Parathyroid adenoma (tissue), 2 donors: ENCODE measurements at regions not wholly inside any gene's neighbourhood (a gene's known extent, or its start where the extent isn't known, plus 50 kb on each side); places are given as distances from the start of the nearest gene placed in this dataset.
"Not testable (repeated sequence)": the region's sequence is repeated elsewhere in the genome, so short reads cannot be mapped to it uniquely, and the experiment has no call there.

Source experiments
- H2AFZ ChIP-seq: fragments of 300-600 bp; sonication (generic); one replicate; pipeline ENCODE4 v1.7.0; 2017; ENCODE audit warnings: antibody characterized with exemption, mild to moderate bottlenecking
- H3K27ac ChIP-seq: fragments of 300-600 bp; sonication (generic); one replicate; pipeline ENCODE4 v1.7.0; 2017
- H3K27me3 ChIP-seq: fragments of 300-600 bp; sonication (generic); one replicate; pipeline ENCODE4 v1.7.0; 2017; ENCODE audit warnings: low read length; ENCODE audit not compliant: control insufficient read depth, insufficient read depth
- H3K36me3 ChIP-seq: fragments of 300-600 bp; sonication (generic); one replicate; pipeline ENCODE4 v1.7.0; 2017; ENCODE audit warnings: low read length; ENCODE audit not compliant: control insufficient read depth, insufficient read depth
- H3K4me1 ChIP-seq: fragments of 300-600 bp; sonication (generic); one replicate; pipeline ENCODE4 v1.7.0; 2017; ENCODE audit warnings: control low read depth
- H3K4me2 ChIP-seq: fragments of 300-600 bp; sonication (generic); one replicate; pipeline ENCODE4 v1.7.0; 2017; ENCODE audit warnings: low read length
- H3K4me3 ChIP-seq: fragments of 300-600 bp; sonication (generic); one replicate; pipeline ENCODE4 v1.7.0; 2017; ENCODE audit warnings: low read depth, low read length
- H3K79me2 ChIP-seq: fragments of 300-600 bp; sonication (generic); one replicate; pipeline ENCODE4 v1.7.0; 2017; ENCODE audit warnings: control low read depth
- H3K9ac ChIP-seq: fragments of 300-600 bp; sonication (generic); one replicate; pipeline ENCODE4 v1.7.0; 2017; ENCODE audit warnings: mild to moderate bottlenecking
- H3K9me3 ChIP-seq: fragments of 300-600 bp; sonication (generic); one replicate; pipeline ENCODE4 v1.7.0; 2017; ENCODE audit warnings: low read length; ENCODE audit not compliant: control insufficient read depth
- TF ChIP-seq, protein P1 (sequence below): fragments of 300-600 bp; sonication (generic); IDR thresholded peaks from one replicate; pipeline ENCODE4 v1.7.0; 2017; ENCODE audit warnings: antibody characterized with exemption, mild to moderate bottlenecking
- donor health status: primary hyperparathyroidism.

DNA sequence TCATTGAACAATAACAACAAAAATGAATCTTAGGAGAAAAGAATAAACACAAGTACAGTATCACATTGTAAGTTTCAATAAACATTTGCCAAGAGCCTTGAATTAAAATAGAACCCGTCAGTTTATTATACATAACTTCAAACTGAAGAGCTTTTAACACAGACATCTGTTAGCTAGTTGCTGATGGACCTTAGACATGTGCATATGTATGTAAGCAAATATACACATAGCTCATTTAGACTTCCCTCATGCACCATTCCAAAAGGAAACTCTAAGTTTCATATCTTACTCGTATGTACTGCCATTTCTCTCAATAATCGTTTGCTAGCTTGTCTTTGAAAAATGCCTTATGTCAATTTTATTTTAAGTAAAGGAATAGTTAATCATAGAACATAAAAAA is 235.0 kb downstream of the TENT5A start:
- H3K9ac ChIP-seq = no peak overlapping the region
- no peaks in the 10 kb centered on the region for H3K36me3 ChIP-seq
- no peak overlapping the region for H3K27ac ChIP-seq
- TF ChIP-seq, protein P1, sequence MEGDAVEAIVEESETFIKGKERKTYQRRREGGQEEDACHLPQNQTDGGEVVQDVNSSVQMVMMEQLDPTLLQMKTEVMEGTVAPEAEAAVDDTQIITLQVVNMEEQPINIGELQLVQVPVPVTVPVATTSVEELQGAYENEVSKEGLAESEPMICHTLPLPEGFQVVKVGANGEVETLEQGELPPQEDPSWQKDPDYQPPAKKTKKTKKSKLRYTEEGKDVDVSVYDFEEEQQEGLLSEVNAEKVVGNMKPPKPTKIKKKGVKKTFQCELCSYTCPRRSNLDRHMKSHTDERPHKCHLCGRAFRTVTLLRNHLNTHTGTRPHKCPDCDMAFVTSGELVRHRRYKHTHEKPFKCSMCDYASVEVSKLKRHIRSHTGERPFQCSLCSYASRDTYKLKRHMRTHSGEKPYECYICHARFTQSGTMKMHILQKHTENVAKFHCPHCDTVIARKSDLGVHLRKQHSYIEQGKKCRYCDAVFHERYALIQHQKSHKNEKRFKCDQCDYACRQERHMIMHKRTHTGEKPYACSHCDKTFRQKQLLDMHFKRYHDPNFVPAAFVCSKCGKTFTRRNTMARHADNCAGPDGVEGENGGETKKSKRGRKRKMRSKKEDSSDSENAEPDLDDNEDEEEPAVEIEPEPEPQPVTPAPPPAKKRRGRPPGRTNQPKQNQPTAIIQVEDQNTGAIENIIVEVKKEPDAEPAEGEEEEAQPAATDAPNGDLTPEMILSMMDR = no peak
- no peak overlapping the region for H3K4me3 ChIP-seq
- no peak overlapping the region for H2AFZ ChIP-seq
- H3K79me2 ChIP-seq = no peaks in the 10 kb centered on the region
- no peaks in the 10 kb centered on the region for H3K27me3 ChIP-seq
- no peak overlapping the region for H3K4me2 ChIP-seq
- no peaks in the 10 kb centered on the region for H3K9me3 ChIP-seq
- no peaks in the 10 kb centered on the region for H3K4me1 ChIP-seq

GRCh38 chr6:81515562-81516453 is 236.7 kb downstream of the TENT5A start:
- Histone ChIP-seq H3K27ac (no peak overlapping the region), H3K27me3 (no peaks in the 10 kb centered on the region), H3K9ac (no peak overlapping the region), H3K4me3 (no peak overlapping the region), H3K4me1 (no peaks in the 10 kb centered on the region), H2AFZ (no peak overlapping the region), H3K36me3 (no peaks in the 10 kb centered on the region), H3K4me2 (no peak overlapping the region), H3K9me3 (no peaks in the 10 kb centered on the region), H3K79me2 (no peaks in the 10 kb centered on the region)
- TF ChIP-seq, protein P1 = no peak

DNA sequence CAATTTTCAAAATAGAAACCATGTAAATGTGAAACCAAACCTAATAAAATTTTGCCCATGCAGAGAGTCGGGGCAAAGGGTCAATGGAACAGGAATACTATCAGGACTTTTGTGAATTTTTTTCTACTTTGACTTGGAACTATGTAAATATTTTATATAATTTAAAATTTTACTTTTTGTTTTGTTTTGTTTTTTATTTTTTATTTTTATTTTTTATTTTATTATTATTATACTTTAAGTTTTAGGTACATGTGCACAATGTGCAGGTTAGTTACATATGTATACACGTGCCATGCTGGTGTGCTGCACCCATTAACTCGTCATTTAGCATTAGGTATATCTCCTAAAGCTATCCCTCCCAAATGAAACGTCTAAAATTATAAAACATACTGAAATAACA is 238.3 kb downstream of the TENT5A start:
- not testable (repeated sequence) for H3K4me3 ChIP-seq, H3K4me2 ChIP-seq, H3K9me3 ChIP-seq, H2AFZ ChIP-seq, H3K36me3 ChIP-seq, H3K27me3 ChIP-seq, H3K79me2 ChIP-seq, H3K4me1 ChIP-seq, H3K9ac ChIP-seq, H3K27ac ChIP-seq

GRCh38 chr6:81511423-81511822 is 241.1 kb downstream of the TENT5A start:
- no peaks in the 10 kb centered on the region for H3K4me1 ChIP-seq
- H3K79me2 ChIP-seq = no peaks in the 10 kb centered on the region
- no peak overlapping the region for H3K4me2 ChIP-seq
- no peak overlapping the region for H3K27ac ChIP-seq
- no peak overlapping the region for H3K4me3 ChIP-seq
- no peak overlapping the region for H3K9ac ChIP-seq
- no peaks in the 10 kb centered on the region for H3K36me3 ChIP-seq
- no peaks in the 10 kb centered on the region for H3K27me3 ChIP-seq
- no peaks in the 10 kb centered on the region for H3K9me3 ChIP-seq
- no peak overlapping the region for H2AFZ ChIP-seq
- TF ChIP-seq, protein P1 = no peak

- Histone ChIP-seq H3K27me3 (no peaks in the 10 kb centered on the region), H3K9me3 (no peaks in the 10 kb centered on the region), H3K9ac (no peak overlapping the region), H3K36me3 (no peaks in the 10 kb centered on the region), H3K4me3 (no peak overlapping the region), H3K27ac (no peak overlapping the region), H3K79me2 (no peaks in the 10 kb centered on the region), H2AFZ (no peak overlapping the region), H3K4me2 (no peak overlapping the region), H3K4me1 (no peaks in the 10 kb centered on the region)
- TF ChIP-seq, protein P1 = no peak
Measured at GRCh38 chr6:81495999-81496398, 256.5 kb downstream of the TENT5A start.
